NCI-H226 (cell line): ENCODE measurements at regions not wholly inside any gene's neighbourhood (a gene's known extent, or its start where the extent isn't known, plus 50 kb on each side); places are given as distances from the start of the nearest gene placed in this dataset.
"Not testable (repeated sequence)": the region's sequence is repeated elsewhere in the genome, so short reads cannot be mapped to it uniquely, and the experiment has no call there.

ENCODE experiments used
- DNase-seq: peaks from one replicate; pipeline ENCODE4 v3.0.0-alpha.2; 2015

GRCh38 chrX:44785652-44786051, 58.2 kb upstream of the DUSP21 start:
- DNase-seq = peak; percentile 57

GRCh38 chrX:44784241-44784640, 59.6 kb upstream of the DUSP21 start:
- no peak for DNase-seq

- DNase-seq = no peak
These were observed 65.6 kb upstream of the DUSP21 start for GRCh38 chrX:44778254-44778653.

GRCh38 chrX:44775726-44776125, 68.1 kb upstream of the DUSP21 start:
- DNase-seq = no peak

- DNase-seq = not testable (repeated sequence)
These were observed 69.8 kb upstream of the DUSP21 start for GRCh38 chrX:44774066-44774465.

- DNase-seq = no peak
These were observed 73.7 kb upstream of the DUSP21 start for GRCh38 chrX:44770121-44770520.

GRCh38 chrX:44767308-44767707, 76.5 kb upstream of the DUSP21 start:
- no peak for DNase-seq

GRCh38 chrX:44765556-44765955, 78.3 kb upstream of the DUSP21 start:
- no peak for DNase-seq

GRCh38 chrX:44747969-44748368, 95.9 kb upstream of the DUSP21 start:
- DNase-seq = peak; percentile 62

GRCh38 chrX:44747317-44747716, 96.5 kb upstream of the DUSP21 start:
- no peak for DNase-seq

GRCh38 chrX:44744799-44745198, 99.0 kb upstream of the DUSP21 start:
- DNase-seq = no peak

- no peak for DNase-seq
These were observed 101.2 kb upstream of the DUSP21 start for GRCh38 chrX:44742480-44743155.

- DNase-seq = not testable (repeated sequence)
These were observed 102.0 kb upstream of the DUSP21 start for GRCh38 chrX:44741859-44742258.

GRCh38 chrX:44741458-44741857, 102.4 kb upstream of the DUSP21 start:
- not testable (repeated sequence) for DNase-seq

GRCh38 chrX:44735498-44735897, 108.3 kb upstream of the DUSP21 start:
- DNase-seq = no peak

GRCh38 chrX:44733931-44734330, 109.9 kb upstream of the DUSP21 start:
- peak; percentile 9 for DNase-seq

GRCh38 chrX:44731160-44731559, 112.7 kb upstream of the DUSP21 start:
- DNase-seq = peak; percentile 35

- no peak for DNase-seq
These were observed 120.4 kb upstream of the DUSP21 start for GRCh38 chrX:44723426-44723825.

GRCh38 chrX:44708470-44708869, 135.4 kb upstream of the DUSP21 start:
- no peak for DNase-seq

GRCh38 chrX:44705817-44706551, 137.8 kb upstream of the DUSP21 start:
- peak; percentile 59 for DNase-seq

- no peak for DNase-seq
These were observed 145.5 kb upstream of the DUSP21 start for GRCh38 chrX:44698357-44698756.

- DNase-seq = no peak
These were observed 150.6 kb upstream of the DUSP21 start for GRCh38 chrX:44693255-44693654.

- no peak for DNase-seq
These were observed 147.5 kb upstream of the FUNDC1 start for GRCh38 chrX:44690129-44690528.

- peak; percentile 92 for DNase-seq
These were observed 132.8 kb upstream of the FUNDC1 start for GRCh38 chrX:44675362-44676024.
